HG03025 (cell line): ENCODE measurements at regions not wholly inside any gene's neighbourhood (a gene's known extent, or its start where the extent isn't known, plus 50 kb on each side); places are given as distances from the start of the nearest gene placed in this dataset.

Source experiments
- ATAC-seq: cut with Tn5 transposase; IDR thresholded peaks from one replicate; pipeline ENCODE4 v1.9.1; 2021; ENCODE audit warnings: mild to moderate bottlenecking, moderate library complexity; ENCODE audit not compliant: unreplicated experiment, low FRiP score

DNA sequence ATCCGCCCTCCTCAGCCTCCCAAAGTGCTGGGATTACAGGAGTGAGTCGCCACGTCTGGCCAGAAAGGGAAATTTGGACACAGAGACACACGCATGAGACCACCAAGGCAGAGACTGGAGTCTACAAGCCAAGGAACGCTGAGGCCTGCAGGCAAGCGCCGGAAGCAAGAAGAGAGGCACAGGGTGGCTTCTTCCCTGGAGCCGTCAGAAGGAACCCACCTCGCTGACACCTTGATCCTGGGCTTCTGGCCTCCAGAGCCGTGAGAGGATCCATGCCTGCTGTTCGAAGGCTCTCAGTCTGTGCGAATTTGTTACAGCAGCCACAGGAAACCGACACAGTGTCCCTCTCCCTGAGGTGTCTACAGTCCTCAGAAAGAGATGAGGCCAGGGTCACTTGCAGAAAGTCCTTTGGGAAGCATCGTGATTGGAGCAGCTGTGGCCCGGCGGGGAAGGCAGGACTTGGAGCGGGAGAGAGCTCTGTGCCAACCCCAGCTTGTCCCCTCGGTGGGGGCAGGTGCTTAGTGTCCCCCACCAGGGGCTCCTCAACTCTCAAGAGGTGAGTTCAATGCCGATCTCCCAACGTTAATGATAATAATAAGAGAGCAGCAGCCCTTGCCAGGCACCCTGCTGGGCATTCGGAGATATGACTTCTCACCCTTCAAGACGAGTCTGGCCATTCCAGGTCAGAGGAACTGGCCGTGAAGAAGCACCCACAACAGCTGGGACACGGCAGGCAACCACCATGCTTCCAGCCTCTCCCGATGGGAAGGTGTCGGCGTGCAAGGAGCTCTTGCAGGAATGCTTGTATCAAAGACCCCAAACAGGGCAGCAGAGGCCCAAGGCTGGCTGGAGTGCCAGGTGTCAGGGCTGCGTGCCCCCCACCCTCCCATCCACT lies 68.4 kb upstream of the TNRC6C start:
- ATAC-seq, result no peak

- no peak for ATAC-seq
These were observed 67.7 kb upstream of the TNRC6C start for GRCh38 chr17:77890771-77891170.

DNA sequence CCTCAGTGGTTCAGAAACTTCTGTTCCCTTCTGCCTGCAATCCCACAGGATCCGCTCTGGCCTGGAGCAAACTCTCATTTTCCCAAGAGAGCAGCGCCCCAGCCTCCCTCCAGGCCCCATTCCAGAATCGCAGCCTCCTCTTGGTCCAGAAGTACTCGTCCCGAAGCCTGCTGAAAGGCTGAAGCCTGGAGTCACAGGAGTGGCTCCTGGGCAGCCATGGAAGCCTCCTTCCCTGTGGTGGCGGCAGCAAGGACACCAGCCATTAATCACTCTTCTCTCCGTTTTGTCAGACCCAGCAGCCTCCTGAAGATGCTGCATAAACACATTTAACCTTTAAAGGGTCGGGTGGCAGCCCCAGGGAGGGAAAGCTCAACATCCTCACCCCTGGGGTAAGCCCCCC lies 66.9 kb upstream of the TNRC6C start:
- ATAC-seq, result no peak

GRCh38 chr17:77892031-77892430 lies 66.5 kb upstream of the TNRC6C start:
- no peak for ATAC-seq

DNA sequence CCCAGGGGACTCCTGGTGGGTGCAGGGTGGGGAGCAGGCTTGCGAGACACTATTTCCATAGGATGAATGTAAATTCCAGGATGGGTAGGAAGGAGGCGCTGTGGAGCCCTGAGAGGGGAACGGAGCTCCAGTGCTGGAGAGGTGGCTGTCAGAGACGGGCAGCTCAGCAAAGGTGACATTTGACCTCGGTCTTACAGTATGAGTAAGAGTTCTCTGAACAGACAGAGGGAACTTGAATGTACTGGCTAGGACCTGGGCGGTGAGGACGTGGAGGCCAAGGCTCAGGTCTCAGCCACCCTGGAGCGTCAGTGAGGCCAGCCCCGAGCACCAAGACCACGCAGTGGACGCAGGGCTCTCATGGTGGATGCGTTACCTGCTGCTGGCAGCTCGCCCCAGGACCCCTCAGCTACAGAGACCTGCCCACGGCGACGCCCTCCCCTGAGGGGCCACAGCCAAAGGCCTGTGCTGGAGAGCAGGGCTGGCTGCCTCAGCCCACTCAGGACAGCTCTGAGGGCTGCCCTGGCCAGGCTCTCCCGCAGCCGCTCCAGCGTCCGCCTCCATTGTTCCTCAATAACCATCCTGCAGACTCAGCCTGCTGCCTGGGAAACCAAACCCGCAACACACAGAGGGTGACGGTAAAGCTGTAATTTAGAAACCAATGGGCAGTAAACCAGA lies 65.9 kb upstream of the TNRC6C start:
- no peak for ATAC-seq

DNA sequence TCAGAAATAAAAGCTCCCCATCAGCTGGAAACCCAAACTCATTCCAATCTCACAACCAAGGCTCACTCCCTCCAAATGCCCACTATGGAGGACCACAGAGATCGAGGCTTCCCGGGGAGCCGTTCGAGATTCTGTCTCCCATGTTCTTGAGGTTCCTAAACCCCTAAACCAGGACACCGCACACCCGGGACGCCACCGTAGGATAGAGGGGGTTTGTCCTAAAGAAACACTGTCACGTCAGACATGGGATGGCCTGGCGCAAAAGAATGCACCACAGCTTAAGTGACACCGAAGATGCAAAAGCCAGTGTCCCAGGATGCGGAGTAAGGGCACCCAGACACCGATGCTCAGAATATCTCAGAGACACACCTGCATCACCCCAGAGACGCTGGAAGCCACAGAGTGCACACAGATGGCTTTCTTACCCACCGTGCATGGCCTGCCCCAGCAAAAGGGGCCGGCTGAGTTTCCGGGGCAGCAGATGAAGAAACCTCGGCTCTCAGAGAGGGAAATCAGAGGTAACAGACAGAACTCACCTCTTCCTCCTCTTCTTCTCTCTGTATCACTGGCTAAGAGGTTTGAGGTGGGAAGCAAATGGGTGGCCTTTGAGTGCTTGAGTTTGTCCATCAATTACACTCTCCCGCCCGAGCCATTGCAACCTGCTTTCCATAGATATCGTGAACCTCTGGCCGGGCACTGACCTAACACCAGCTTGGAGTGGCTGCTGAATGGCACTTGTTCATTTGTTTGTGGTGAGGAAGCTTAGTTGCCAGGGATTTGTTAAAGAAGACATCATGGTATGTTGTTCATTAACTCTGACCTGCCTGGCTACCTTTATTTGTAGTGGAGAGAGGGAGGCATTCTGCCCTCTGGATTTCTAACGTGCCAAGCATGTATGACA lies 65.1 kb upstream of the TNRC6C start:
- ATAC-seq, result no peak

GRCh38 chr17:77894126-77894956 lies 64.2 kb upstream of the TNRC6C start:
- ATAC-seq, result no peak

- no peak for ATAC-seq
These were observed 60.7 kb upstream of the TNRC6C start for GRCh38 chr17:77897741-77898301.

- no peak for ATAC-seq
These were observed 59.7 kb upstream of the TNRC6C start for GRCh38 chr17:77898521-77899434.

DNA sequence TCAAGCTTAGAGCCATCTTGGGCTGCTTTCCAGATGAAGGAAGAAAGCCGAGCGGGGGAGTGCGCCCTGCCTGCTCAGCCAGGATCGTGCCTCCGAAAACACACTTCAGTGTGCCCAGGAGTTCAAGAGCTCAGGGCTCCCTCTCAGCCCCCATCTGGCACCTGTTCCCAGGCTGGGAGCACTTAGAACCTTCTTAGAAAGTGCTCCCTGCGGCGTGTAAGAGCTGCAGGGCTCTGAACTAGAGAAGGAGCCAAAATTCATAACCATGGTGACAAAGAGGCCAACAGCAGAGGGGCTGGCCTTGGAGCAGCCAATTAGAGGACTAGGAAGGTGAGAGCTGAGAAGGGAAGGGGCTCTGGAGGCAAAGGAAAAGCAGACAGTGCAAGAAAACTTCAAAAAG lies 59.0 kb upstream of the TNRC6C start:
- no peak for ATAC-seq

DNA sequence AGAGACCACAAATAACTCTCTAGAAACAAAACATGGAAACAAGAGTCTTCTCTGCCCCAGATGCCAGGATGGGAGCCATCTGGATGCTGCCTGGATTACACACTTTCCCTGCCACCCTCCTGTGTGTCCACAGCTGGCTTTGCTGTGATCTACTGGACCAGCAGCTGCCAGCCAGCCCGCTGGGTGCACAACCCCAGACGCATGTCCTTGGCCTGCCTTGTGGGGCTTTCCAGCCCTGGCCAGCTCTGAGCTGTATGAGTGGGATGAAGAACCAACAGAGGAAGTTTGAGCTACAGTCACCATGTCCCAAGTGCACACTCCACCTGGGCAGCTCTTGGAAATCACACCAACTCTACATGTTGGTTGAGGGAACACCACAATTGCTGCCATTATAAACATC lies 57.0 kb upstream of the TNRC6C start:
- no peak for ATAC-seq

GRCh38 chr17:77905266-77905665 lies 53.2 kb upstream of the TNRC6C start:
- no peak for ATAC-seq

- ATAC-seq, result no peak
These were observed 52.7 kb upstream of the TNRC6C start for GRCh38 chr17:77905766-77906165.

DNA sequence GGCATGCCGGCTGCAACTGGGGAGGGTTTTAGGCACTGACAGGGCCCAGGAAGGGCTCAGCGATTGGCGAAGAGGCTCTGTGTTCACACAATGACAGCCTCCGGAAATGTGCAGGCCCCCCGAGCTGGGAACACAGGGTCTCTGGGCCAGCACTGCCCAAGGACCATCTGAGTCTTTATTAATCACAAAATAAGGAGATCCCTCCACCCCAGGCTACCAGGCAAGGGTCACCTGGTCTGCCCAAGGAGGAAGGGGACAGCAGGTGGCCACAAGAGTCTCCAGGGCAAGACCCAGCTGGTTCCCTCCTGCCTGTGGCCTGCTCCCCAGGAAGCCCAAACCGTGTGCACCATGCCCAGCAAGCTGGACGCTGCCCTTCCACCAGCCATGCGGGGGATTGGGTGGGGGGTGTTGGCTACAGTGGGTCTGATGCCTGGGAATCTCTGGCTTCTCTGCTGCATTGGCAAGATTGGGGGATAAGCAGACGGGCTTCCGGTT lies 52.1 kb upstream of the TNRC6C start:
- ATAC-seq, result no peak

DNA sequence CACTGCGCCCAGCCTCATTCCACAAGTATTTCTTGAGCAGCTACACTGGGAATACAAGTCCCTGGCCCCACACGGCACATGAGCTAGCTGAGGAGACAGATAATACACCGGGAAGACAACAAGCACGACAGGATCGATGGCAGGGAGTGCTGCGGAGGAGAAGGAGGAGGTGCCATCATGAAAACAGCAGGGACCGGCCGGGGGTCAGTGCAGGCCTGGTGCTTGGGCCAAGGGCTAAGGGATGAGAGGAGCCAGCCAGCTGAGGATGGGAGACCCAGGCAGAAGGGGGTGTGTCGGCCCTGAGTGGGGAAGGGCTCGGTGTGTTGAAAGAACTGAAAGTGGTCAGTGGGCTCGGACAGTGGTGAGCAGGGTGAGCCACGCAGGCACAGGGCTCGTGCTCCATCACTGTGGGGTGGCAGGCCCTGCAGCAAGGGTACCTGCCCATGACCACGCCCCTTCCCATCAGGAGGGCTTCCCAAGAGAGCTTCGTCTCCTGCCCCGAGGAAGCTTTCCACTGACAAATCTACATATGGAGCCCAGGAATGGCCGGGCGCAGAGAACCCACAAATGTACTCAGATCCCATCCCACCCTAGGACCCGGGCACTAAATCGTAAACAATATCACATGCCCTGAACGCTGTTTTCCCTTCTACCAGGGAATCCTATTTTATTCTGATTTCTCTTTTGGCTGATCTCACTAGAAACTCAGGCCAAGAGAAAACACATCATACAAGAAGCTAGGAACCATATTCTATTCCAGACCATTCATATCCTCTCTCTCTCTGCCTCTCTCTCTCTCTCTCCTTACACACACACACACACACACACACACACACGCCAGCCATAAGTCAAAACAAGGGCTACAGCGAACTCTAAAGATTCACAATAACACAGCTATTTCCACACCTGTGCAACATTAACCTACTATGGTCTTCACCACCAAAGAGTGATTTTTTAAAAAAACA lies 50.7 kb upstream of the TNRC6C start:
- ATAC-seq, result no peak

DNA sequence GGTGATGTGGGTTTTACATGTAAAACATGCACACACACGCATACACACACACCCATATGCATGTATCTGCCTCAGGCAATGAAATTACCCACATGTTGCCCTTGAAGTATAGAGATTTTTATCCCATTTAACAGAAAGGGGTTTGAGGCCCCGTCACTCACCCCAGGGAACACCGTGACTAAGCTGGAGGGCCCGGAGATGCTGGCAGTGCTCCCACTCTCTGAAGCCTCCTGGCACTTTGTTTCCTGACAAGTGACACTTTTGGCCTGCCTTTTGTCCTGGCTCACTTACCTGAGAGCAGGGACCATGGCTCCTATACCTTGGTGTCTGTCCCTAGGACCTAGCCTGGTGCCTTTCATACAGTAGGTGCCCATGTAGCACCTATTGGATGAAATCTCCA lies 50.0 kb upstream of the TNRC6C start:
- no peak for ATAC-seq
